Mesothelial cell of epicardium (in vitro differentiated cells): ENCODE measurements at regions not wholly inside any gene's neighbourhood (a gene's known extent, or its start where the extent isn't known, plus 50 kb on each side); places are given as distances from the start of the nearest gene placed in this dataset.

ENCODE experiments used
- DNase-seq, 2 experiments: peaks; one replicate each; pipeline ENCODE4 v3.0.0; 2021; ENCODE audit warnings: low spot score in 2 of 2; ENCODE audit not compliant: unreplicated experiment in 2 of 2
- H3K27ac Mint-ChIP-seq: 2 replicates; pipeline ENCODE4 v1.8.0; 2021; ENCODE audit warnings: mixed read lengths
- H3K27me3 Mint-ChIP-seq: 2 replicates; pipeline ENCODE4 v1.8.0; 2021; ENCODE audit warnings: low read depth, mixed read lengths
- H3K36me3 Mint-ChIP-seq: 2 replicates; pipeline ENCODE4 v1.8.0; 2021; ENCODE audit warnings: mixed read lengths
- H3K4me1 Mint-ChIP-seq: 2 replicates; pipeline ENCODE4 v1.8.0; 2021; ENCODE audit warnings: mixed read lengths
- H3K4me3 Mint-ChIP-seq: 2 replicates; pipeline ENCODE4 v1.8.0; 2021; ENCODE audit warnings: mild to moderate bottlenecking, moderate library complexity, mixed read lengths
- H3K9me3 Mint-ChIP-seq: 2 replicates; pipeline ENCODE4 v1.8.0; 2021; ENCODE audit warnings: mixed read lengths
- TF ChIP-seq, protein P1 (sequence below): fragments of 200-600 bp; sonication (generic); IDR thresholded peaks from one replicate; pipeline ENCODE4 v1.5.0; 2021; ENCODE audit warnings: antibody characterized with exemption; ENCODE audit not compliant: unreplicated experiment

- Mint-ChIP-seq H3K36me3 (no peaks in the 10 kb centered on the region), H3K4me3 (no peak overlapping the region), H3K27ac (no peak overlapping the region), H3K27me3 (no peaks in the 10 kb centered on the region), H3K9me3 (no peaks in the 10 kb centered on the region), H3K4me1 (peaks cover 31% of the 10 kb centered on the region)
- no peak for DNase-seq
- TF ChIP-seq, protein P1, sequence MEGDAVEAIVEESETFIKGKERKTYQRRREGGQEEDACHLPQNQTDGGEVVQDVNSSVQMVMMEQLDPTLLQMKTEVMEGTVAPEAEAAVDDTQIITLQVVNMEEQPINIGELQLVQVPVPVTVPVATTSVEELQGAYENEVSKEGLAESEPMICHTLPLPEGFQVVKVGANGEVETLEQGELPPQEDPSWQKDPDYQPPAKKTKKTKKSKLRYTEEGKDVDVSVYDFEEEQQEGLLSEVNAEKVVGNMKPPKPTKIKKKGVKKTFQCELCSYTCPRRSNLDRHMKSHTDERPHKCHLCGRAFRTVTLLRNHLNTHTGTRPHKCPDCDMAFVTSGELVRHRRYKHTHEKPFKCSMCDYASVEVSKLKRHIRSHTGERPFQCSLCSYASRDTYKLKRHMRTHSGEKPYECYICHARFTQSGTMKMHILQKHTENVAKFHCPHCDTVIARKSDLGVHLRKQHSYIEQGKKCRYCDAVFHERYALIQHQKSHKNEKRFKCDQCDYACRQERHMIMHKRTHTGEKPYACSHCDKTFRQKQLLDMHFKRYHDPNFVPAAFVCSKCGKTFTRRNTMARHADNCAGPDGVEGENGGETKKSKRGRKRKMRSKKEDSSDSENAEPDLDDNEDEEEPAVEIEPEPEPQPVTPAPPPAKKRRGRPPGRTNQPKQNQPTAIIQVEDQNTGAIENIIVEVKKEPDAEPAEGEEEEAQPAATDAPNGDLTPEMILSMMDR, result no peak
Measured at GRCh38 chr2:67851956-67852824, 210.6 kb downstream of the C1D start.

GRCh38 chr2:67854103-67854743, 208.6 kb downstream of the C1D start:
- Mint-ChIP-seq H3K4me3 (no peak overlapping the region), H3K27ac (no peak overlapping the region), H3K27me3 (no peaks in the 10 kb centered on the region), H3K4me1 (peaks cover 12% of the 10 kb centered on the region), H3K36me3 (no peaks in the 10 kb centered on the region), H3K9me3 (no peaks in the 10 kb centered on the region)
- DNase-seq, result no peak
- TF ChIP-seq, protein P1, result no peak

DNA sequence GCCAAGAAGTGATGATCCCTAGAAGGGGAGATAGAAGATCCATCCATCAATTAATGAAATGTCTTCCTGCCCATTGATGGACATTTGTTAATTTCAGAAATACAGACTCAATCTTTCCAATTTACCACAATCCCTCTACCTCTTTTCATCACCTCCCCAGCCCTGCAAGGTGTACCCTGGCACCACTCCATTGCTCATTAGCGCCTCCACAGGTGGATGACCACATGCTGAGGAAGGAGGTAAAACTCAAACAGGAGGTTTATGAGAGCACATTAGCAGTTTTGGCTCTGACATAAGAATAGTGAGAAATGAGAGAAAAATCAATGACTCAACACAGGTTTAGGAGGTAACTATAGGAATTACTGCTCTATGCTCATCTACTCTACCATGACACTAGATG, 208.0 kb downstream of the C1D start:
- Mint-ChIP-seq H3K4me1 (peaks cover 12% of the 10 kb centered on the region), H3K27ac (no peak overlapping the region), H3K4me3 (no peak overlapping the region), H3K36me3 (no peaks in the 10 kb centered on the region), H3K27me3 (no peaks in the 10 kb centered on the region), H3K9me3 (no peaks in the 10 kb centered on the region)
- no peak for DNase-seq
- TF ChIP-seq, protein P1, result no peak

DNA sequence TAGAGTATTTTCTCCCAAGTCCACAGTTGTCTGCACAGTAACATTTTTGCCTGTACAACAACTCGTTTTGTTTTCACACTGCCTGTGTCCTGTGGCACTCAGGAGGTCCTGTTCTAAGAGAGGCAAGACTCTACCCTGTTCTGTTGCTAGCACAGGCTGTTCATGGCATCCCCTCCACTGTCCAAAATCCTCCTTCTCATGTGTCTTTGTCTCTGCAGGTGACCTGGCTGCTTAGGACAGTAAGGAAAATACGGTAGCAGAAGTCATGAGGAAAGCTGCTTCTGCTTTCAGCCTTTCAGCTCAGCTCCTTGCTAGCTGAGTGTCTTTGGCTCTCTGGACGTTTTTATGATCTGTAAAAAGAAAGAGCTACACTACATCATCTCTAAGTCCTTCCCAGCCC, 205.9 kb downstream of the C1D start:
- TF ChIP-seq, protein P1, result no peak
- DNase-seq, result no peak
- Mint-ChIP-seq H3K36me3 (no peaks in the 10 kb centered on the region), H3K27ac (no peak overlapping the region), H3K4me3 (no peak overlapping the region), H3K27me3 (peaks cover 13% of the 10 kb centered on the region), H3K9me3 (no peaks in the 10 kb centered on the region), H3K4me1 (peaks cover 12% of the 10 kb centered on the region)

- Mint-ChIP-seq H3K9me3 (no peaks in the 10 kb centered on the region), H3K4me1 (peaks cover 10% of the 10 kb centered on the region), H3K4me3 (no peak overlapping the region), H3K27ac (no peak overlapping the region), H3K27me3 (peaks cover 18% of the 10 kb centered on the region), H3K36me3 (no peaks in the 10 kb centered on the region)
- TF ChIP-seq, protein P1, result no peak
- no peak for DNase-seq
Measured at GRCh38 chr2:67857836-67858235, 205.0 kb downstream of the C1D start.
